GM21423 (cell line): ENCODE measurements at regions not wholly inside any gene's neighbourhood (a gene's known extent, or its start where the extent isn't known, plus 50 kb on each side); places are given as distances from the start of the nearest gene placed in this dataset.

Source experiments
- ATAC-seq: cut with Tn5 transposase; IDR thresholded peaks from one replicate; pipeline ENCODE4 v1.9.1; 2021; ENCODE audit warnings: mild to moderate bottlenecking, moderate library complexity; ENCODE audit not compliant: unreplicated experiment

- no peak for ATAC-seq
Measured at GRCh38 chr6:74785236-74785635, 420.6 kb downstream of the COL12A1 start.

- ATAC-seq = no peak
Measured at GRCh38 chr6:74782346-74782745, 423.5 kb downstream of the COL12A1 start.

- no peak for ATAC-seq
Measured at GRCh38 chr6:74780831-74781230, 425.0 kb downstream of the COL12A1 start.

GRCh38 chr6:74768738-74769137 lies 437.1 kb downstream of the COL12A1 start:
- no peak for ATAC-seq

GRCh38 chr6:74768120-74768519 lies 437.7 kb downstream of the COL12A1 start:
- ATAC-seq = no peak

- no peak for ATAC-seq
Measured at GRCh38 chr6:74765486-74765885, 440.4 kb downstream of the COL12A1 start.

GRCh38 chr6:74764486-74764885 lies 441.4 kb downstream of the COL12A1 start:
- ATAC-seq = no peak

GRCh38 chr6:74762841-74763240 lies 443.0 kb downstream of the COL12A1 start:
- no peak for ATAC-seq

- no peak for ATAC-seq
Measured at GRCh38 chr6:74757813-74758212, 448.0 kb downstream of the COL12A1 start.

- ATAC-seq = no peak
Measured at GRCh38 chr6:74756923-74757322, 448.9 kb downstream of the COL12A1 start.

- no peak for ATAC-seq
Measured at GRCh38 chr6:74755778-74756177, 450.1 kb downstream of the COL12A1 start.

- no peak for ATAC-seq
Measured at GRCh38 chr6:74755196-74755595, 450.7 kb downstream of the COL12A1 start.

- no peak for ATAC-seq
Measured at GRCh38 chr6:74753883-74754600, 451.8 kb downstream of the COL12A1 start.

GRCh38 chr6:74752303-74752702 lies 453.6 kb downstream of the COL12A1 start:
- ATAC-seq = no peak

GRCh38 chr6:74750826-74751225 lies 455.0 kb downstream of the COL12A1 start:
- no peak for ATAC-seq

- peak; percentile 48 for ATAC-seq
Measured at GRCh38 chr6:74749211-74750147, 456.4 kb downstream of the COL12A1 start.

GRCh38 chr6:74745670-74746069 lies 460.2 kb downstream of the COL12A1 start:
- ATAC-seq = no peak

GRCh38 chr6:74742793-74743508 lies 462.9 kb downstream of the COL12A1 start:
- peak; percentile 64 for ATAC-seq

GRCh38 chr6:74741646-74742045 lies 464.2 kb downstream of the COL12A1 start:
- ATAC-seq = no peak

GRCh38 chr6:74735304-74735703 lies 470.5 kb downstream of the COL12A1 start:
- no peak for ATAC-seq

- no peak for ATAC-seq
Measured at GRCh38 chr6:74734901-74735300, 471.0 kb downstream of the COL12A1 start.
